Spleen (tissue), 7 donors: ENCODE measurements at regions not wholly inside any gene's neighbourhood (a gene's known extent, or its start where the extent isn't known, plus 50 kb on each side); places are given as distances from the start of the nearest gene placed in this dataset.

ENCODE experiments used
- CTCF ChIP-seq, 11 experiments: fragments of 200-600 bp in 7 of 11; fragments of 450-650 bp in 4 of 11; sonication (generic) in 4 of 11; IDR thresholded peaks in 8 of 11; conservative IDR thresholded peaks in 3 of 11; 1 replicate in 7 of 11; 2 replicates in 4 of 11; pipeline versions ENCODE4 v1.4.0 to v1.8.0; 2016 to 2021; ENCODE audit warnings: antibody characterized with exemption in 11 of 11, inconsistent platforms in 4 of 11, mild to moderate bottlenecking in 1 of 11
- POLR2AphosphoS5 ChIP-seq, 3 donors: sonication (generic); formaldehyde crosslinking; IDR thresholded peaks; one replicate each; pipeline ENCODE4 v1.5.1; 2017; ENCODE audit warnings: antibody characterized with exemption in 3 of 3
- donor health status: DM: no; HTN: no; CAD: no; lungs with moderate emphysema.
- donor health status: DM: no; HTN: no; CAD: no.
- donor health status: DM: no; HTN: no; CAD: no.

GRCh38 chr17:14972844-14973243 is 292.3 kb downstream of the PMP22 start:
- TF ChIP-seq CTCF (IDR thresholded peaks at IDR 0.05 in 8 of 11, conservative IDR thresholded peaks at IDR 0.05 in 3 of 11) (no peak), POLR2AphosphoS5 (IDR thresholded peaks at IDR 0.05) (no peak)
